Activated CD4-positive, alpha-beta T cell treated with anti-CD3 and anti-CD28 coated beads for 36 hours (primary cell): ENCODE measurements at regions not wholly inside any gene's neighbourhood (a gene's known extent, or its start where the extent isn't known, plus 50 kb on each side); places are given as distances from the start of the nearest gene placed in this dataset.
A peak's percentile ranks its signal among the peaks of the same experiment; 100 is the strongest.

ENCODE experiments used
- ATAC-seq: fragments of 200-7000 bp; cut with Tn5 transposase; one replicate; pipeline ENCODE4 v1.10.0; 2021; ENCODE audit warnings: mild to moderate bottlenecking, moderate library complexity
- CTCF ChIA-PET: fragments of 350-600 bp; sonication (Branson Sonifier 250); formaldehyde crosslinking; loops from one replicate; lab custom pipeline; 2021; ENCODE audit warnings: antibody characterized with exemption; lab: Charles Lee
- POLR2A ChIA-PET: fragments of 350-600 bp; sonication (Branson Sonifier 250); formaldehyde crosslinking; loops from one replicate; lab custom pipeline; 2021; ENCODE audit warnings: antibody characterized with exemption, inconsistent platforms; lab: Charles Lee
- DNase-seq: peaks from one replicate; pipeline ENCODE4 v3.0.0-alpha.2; 2020
- H3K27ac Mint-ChIP-seq: one replicate; pipeline ENCODE4 v1.8.0; 2021; ENCODE audit warnings: mixed read lengths
- H3K27me3 Mint-ChIP-seq: one replicate; pipeline ENCODE4 v1.8.0; 2021; ENCODE audit warnings: mixed read lengths
- H3K36me3 Mint-ChIP-seq: one replicate; pipeline ENCODE4 v1.8.0; 2021; ENCODE audit warnings: low read depth, mixed read lengths
- H3K4me1 Mint-ChIP-seq: one replicate; pipeline ENCODE4 v1.8.0; 2021; ENCODE audit warnings: mixed read lengths
- H3K4me3 Mint-ChIP-seq: one replicate; pipeline ENCODE4 v1.8.0; 2021; ENCODE audit warnings: mild to moderate bottlenecking, moderate library complexity, mixed read lengths
- H3K9me3 Mint-ChIP-seq: one replicate; pipeline ENCODE4 v1.8.0; 2021; ENCODE audit warnings: low read depth, mixed read lengths
- intact Hi-C, 2 experiments: fragments of 100-400 bp; cut with DNase I in 1 of 2; cut with micrococcal nuclease in 1 of 2; formaldehyde crosslinking; loops; one replicate each; pipeline versions ENCODE4 v1.14.2 to v1.15.1; 2022 to 2024; cut with DNase I, micrococcal nuclease

GRCh38 chr19:33902395-33902794 is 105.7 kb downstream of the KCTD15 start:
- ChIA-PET CTCF (no interaction called here), POLR2A (no interaction called here)
- peaks cover 14% of the 10 kb centered on the region for H3K9me3 Mint-ChIP-seq
- peaks cover 6% of the 10 kb centered on the region for H3K36me3 Mint-ChIP-seq
- H3K27me3 Mint-ChIP-seq = peaks cover 42% of the 10 kb centered on the region
- no peak for DNase-seq
- H3K4me1 Mint-ChIP-seq = peaks cover 5% of the 10 kb centered on the region
- no peak overlapping the region for H3K27ac Mint-ChIP-seq
- intact Hi-C loops = no loop called here
- no peak overlapping the region for H3K4me3 Mint-ChIP-seq
- no peak for ATAC-seq

DNA sequence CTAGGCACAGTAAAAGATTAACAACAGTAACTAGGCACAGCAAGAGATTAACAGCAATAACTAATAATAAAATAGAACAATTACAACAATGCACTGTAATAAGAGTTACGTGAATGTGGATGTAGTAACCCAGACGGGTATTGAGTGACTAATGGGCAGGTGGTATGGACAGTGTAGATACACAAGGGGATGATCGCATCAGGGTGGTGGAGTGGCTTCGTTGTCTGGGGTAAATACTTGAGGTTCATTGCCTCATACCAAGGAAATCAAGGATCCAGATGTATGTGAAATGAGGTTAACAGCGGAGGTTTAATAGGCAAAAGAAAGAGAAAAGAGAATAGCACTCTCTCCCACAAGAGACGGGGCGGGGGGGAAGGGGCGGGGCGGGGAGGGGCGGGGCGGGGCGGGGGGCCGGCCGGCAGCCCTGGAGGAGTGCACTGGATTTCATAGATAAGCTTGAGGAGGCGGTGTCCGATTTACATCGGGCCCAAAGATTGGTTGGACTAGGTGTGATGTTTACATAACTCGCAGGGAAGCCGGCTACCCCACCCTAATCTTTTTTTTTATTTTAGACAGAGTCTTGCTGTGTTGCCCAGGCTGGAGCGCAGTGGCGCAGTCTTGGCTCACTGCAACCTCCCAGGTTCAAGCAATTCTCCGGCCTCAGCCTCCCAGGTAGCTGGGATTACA is 106.3 kb downstream of the KCTD15 start:
- CTCF ChIA-PET = interaction anchor here (0.6 kb wide), 1 partner anchor 44 kb away, joined by 3 read pairs; no protein-coding TSS in a partner anchor

GRCh38 chr19:33903489-33903850 is 106.8 kb downstream of the KCTD15 start:
- H3K27me3 Mint-ChIP-seq = peaks cover 46% of the 10 kb centered on the region
- POLR2A ChIA-PET = no interaction called here
- ATAC-seq (no peak), DNase-seq (no peak)
- intact Hi-C loops = no loop called here
- peaks cover 5% of the 10 kb centered on the region for H3K4me1 Mint-ChIP-seq
- no peak overlapping the region for H3K27ac Mint-ChIP-seq
- CTCF ChIA-PET = interaction anchor here (0.6 kb wide), 1 partner anchor 45 kb away, joined by 3 read pairs; no protein-coding TSS in a partner anchor
- H3K9me3 Mint-ChIP-seq = peaks cover 8% of the 10 kb centered on the region
- peaks cover 1% of the 10 kb centered on the region for H3K36me3 Mint-ChIP-seq
- H3K4me3 Mint-ChIP-seq = no peak overlapping the region

More for the DNA sequence above, 106.3 kb downstream of the KCTD15 start:
- peaks cover 43% of the 10 kb centered on the region for H3K27me3 Mint-ChIP-seq
- peaks cover 6% of the 10 kb centered on the region for H3K36me3 Mint-ChIP-seq
- DNase-seq (no peak), ATAC-seq (no peak)
- intact Hi-C loops = no loop called here
- POLR2A ChIA-PET = no interaction called here
- peaks cover 5% of the 10 kb centered on the region for H3K4me1 Mint-ChIP-seq
- H3K4me3 Mint-ChIP-seq = no peak overlapping the region
- no peak overlapping the region for H3K27ac Mint-ChIP-seq
- peaks cover 12% of the 10 kb centered on the region for H3K9me3 Mint-ChIP-seq

- peaks cover 55% of the 10 kb centered on the region for H3K27me3 Mint-ChIP-seq
- ChIA-PET POLR2A (no interaction called here), CTCF (no interaction called here)
- H3K4me3 Mint-ChIP-seq = no peak overlapping the region
- ATAC-seq (no peak), DNase-seq (no peak)
- no peaks in the 10 kb centered on the region for H3K9me3 Mint-ChIP-seq
- H3K4me1 Mint-ChIP-seq = peaks cover 5% of the 10 kb centered on the region
- H3K27ac Mint-ChIP-seq = no peak overlapping the region
- intact Hi-C loops = no loop called here
- no peaks in the 10 kb centered on the region for H3K36me3 Mint-ChIP-seq
These were observed 108.0 kb downstream of the KCTD15 start for GRCh38 chr19:33904681-33905080.

DNA sequence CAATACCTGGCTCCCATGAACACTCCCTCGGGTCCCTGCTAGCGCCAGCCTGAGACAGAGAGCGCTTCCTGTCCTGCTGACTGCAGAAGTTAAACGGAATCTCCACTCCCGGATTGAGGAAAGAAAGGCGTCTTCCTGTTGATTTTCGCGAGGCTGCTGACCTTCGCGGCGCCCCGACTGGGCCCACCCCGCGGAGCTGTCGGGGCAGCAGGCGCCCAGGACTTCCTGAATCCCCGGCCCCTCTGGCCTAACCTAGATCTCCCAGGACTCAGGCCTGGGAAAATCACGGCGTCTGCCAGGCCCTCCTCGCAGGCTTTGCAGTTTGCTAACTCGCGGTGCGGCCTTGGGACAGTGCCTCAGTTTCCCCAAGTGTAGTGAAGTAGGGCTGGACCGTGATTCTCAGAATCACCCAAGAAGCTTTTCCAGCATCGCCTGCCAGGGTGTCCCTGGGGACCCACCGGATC is 108.8 kb downstream of the KCTD15 start:
- no peak overlapping the region for H3K27ac Mint-ChIP-seq
- intact Hi-C loops = no loop called here
- peaks cover 5% of the 10 kb centered on the region for H3K4me1 Mint-ChIP-seq
- DNase-seq = no peak
- POLR2A ChIA-PET = no interaction called here
- CTCF ChIA-PET = no interaction called here
- H3K27me3 Mint-ChIP-seq = peaks cover 52% of the 10 kb centered on the region
- no peaks in the 10 kb centered on the region for H3K36me3 Mint-ChIP-seq
- no peaks in the 10 kb centered on the region for H3K9me3 Mint-ChIP-seq
- peak overlapping the region; percentile 28 for H3K4me3 Mint-ChIP-seq
- no peak for ATAC-seq

DNA sequence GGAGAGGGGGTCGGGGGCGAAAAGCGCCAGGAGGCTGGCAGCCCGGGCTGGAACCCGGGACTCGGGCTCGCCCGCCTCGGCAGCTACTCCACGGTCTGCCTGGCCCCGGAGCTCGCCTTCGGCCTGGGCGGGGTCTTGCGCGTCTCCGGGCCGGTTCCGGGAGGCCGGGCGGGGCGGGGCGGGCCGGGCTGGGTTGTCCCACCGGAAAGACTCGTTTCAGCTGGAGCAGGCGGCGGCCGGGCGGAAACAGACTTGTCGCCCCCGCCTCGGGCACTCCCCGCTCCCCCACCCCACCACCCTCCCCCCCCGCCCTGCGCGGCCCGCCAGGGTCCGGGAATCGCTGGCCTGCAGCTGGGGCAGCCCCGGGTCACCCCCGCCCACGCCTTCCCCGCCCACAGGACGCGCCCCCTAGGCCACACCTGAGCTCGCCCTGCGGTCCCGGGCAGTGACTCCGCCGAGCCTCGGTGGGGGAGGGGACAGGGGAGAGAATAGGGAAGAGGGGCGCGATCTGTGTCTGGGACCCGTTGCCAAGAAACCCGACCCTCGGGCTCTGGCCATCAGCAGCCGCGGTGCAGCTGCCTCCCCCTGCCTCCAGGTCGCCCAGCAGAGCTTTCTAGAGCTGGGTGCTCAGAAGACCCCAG is 109.4 kb downstream of the KCTD15 start:
- no peaks in the 10 kb centered on the region for H3K36me3 Mint-ChIP-seq
- H3K9me3 Mint-ChIP-seq = no peaks in the 10 kb centered on the region
- no peak overlapping the region for H3K4me3 Mint-ChIP-seq
- ATAC-seq (no peak), DNase-seq (peak; percentile 29)
- peaks cover 50% of the 10 kb centered on the region for H3K27me3 Mint-ChIP-seq
- intact Hi-C loops = no loop called here
- peaks cover 5% of the 10 kb centered on the region for H3K4me1 Mint-ChIP-seq
- no peak overlapping the region for H3K27ac Mint-ChIP-seq
- POLR2A ChIA-PET = no interaction called here
- CTCF ChIA-PET = no interaction called here

DNA sequence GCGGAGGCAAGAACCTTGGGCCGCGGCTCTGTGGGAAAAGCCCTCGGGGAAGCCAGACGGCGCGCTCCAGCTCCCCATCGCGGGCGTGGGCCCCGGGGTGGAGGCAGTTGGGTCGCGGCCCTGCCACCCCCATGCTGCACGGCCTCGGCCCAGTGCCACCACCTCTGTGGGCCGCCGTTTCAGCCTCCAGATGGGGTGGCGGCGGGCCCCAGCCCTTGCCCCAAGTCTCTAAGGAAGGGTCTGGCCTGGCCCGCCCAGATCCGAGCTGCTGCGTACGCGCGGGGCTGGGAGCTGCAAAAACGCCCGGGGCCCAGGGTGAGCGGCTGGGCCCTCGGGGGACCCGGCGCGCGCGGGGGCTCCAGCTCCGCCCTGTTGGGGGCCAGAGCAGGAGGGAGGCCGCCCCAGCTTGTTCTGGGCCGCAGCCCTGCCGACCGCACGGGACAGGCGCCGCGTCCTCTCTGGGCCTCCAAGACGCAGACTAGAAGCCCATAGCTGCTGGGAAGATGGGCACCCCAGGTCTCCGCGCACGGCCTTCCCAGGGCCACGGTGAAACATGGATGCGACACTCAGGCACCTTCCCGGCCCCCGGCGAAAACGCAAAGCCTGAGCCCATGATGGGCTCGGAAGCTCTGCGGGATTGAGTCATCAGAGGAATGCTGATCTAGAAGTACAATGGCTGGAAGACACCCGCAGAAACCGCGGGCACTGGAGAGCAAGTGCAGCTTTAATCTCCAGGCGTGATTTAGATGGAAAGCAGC is 110.1 kb downstream of the KCTD15 start:
- intact Hi-C loops = no loop called here
- H3K27me3 Mint-ChIP-seq = peaks cover 47% of the 10 kb centered on the region
- POLR2A ChIA-PET = no interaction called here
- no peaks in the 10 kb centered on the region for H3K36me3 Mint-ChIP-seq
- no peak for ATAC-seq
- no peaks in the 10 kb centered on the region for H3K9me3 Mint-ChIP-seq
- CTCF ChIA-PET = no interaction called here
- H3K4me3 Mint-ChIP-seq = no peak overlapping the region
- H3K4me1 Mint-ChIP-seq = peaks cover 5% of the 10 kb centered on the region
- DNase-seq = no peak
- H3K27ac Mint-ChIP-seq = no peak overlapping the region

GRCh38 chr19:33910922-33911321 is 114.3 kb downstream of the KCTD15 start:
- Mint-ChIP-seq H3K4me3 (no peak overlapping the region), H3K27ac (no peak overlapping the region), H3K9me3 (no peaks in the 10 kb centered on the region), H3K27me3 (peaks cover 34% of the 10 kb centered on the region), H3K36me3 (no peaks in the 10 kb centered on the region), H3K4me1 (no peaks in the 10 kb centered on the region)
- ChIA-PET POLR2A (no interaction called here), CTCF (no interaction called here)
- ATAC-seq = no peak
- no peak for DNase-seq
- intact Hi-C loops = no loop called here

GRCh38 chr19:33914599-33914998 is 117.9 kb downstream of the KCTD15 start:
- Mint-ChIP-seq H3K27ac (no peak overlapping the region), H3K36me3 (no peaks in the 10 kb centered on the region), H3K4me3 (no peak overlapping the region), H3K4me1 (no peaks in the 10 kb centered on the region), H3K9me3 (peaks cover 4% of the 10 kb centered on the region), H3K27me3 (peaks cover 26% of the 10 kb centered on the region)
- ChIA-PET POLR2A (no interaction called here), CTCF (no interaction called here)
- intact Hi-C loops = no loop called here
- ATAC-seq = no peak
- no peak for DNase-seq

- no peaks in the 10 kb centered on the region for H3K4me1 Mint-ChIP-seq
- H3K4me3 Mint-ChIP-seq = no peak overlapping the region
- CTCF ChIA-PET = no interaction called here
- no peak overlapping the region for H3K27ac Mint-ChIP-seq
- H3K27me3 Mint-ChIP-seq = peaks cover 27% of the 10 kb centered on the region
- ATAC-seq (no peak), DNase-seq (no peak)
- peaks cover 4% of the 10 kb centered on the region for H3K9me3 Mint-ChIP-seq
- POLR2A ChIA-PET = no interaction called here
- H3K36me3 Mint-ChIP-seq = no peaks in the 10 kb centered on the region
- intact Hi-C loops = no loop called here
These were observed 120.1 kb downstream of the KCTD15 start for GRCh38 chr19:33916792-33917191.

GRCh38 chr19:33919291-33919690 is 122.6 kb downstream of the KCTD15 start:
- Mint-ChIP-seq H3K4me3 (no peak overlapping the region), H3K36me3 (no peaks in the 10 kb centered on the region), H3K9me3 (peaks cover 6% of the 10 kb centered on the region), H3K27me3 (peaks cover 22% of the 10 kb centered on the region), H3K4me1 (no peaks in the 10 kb centered on the region), H3K27ac (no peak overlapping the region)
- ATAC-seq (no peak), DNase-seq (no peak)
- intact Hi-C loops = no loop called here
- ChIA-PET POLR2A (no interaction called here), CTCF (no interaction called here)

- CTCF ChIA-PET = no interaction called here
These were observed 124.5 kb downstream of the KCTD15 start for GRCh38 chr19:33921165-33921564.

More at GRCh38 chr19:33921165-33921564, 124.5 kb downstream of the KCTD15 start:
- Mint-ChIP-seq H3K27me3 (peaks cover 17% of the 10 kb centered on the region), H3K9me3 (peaks cover 6% of the 10 kb centered on the region), H3K4me1 (no peaks in the 10 kb centered on the region), H3K27ac (no peak overlapping the region), H3K36me3 (no peaks in the 10 kb centered on the region), H3K4me3 (no peak overlapping the region)
- DNase-seq (no peak), ATAC-seq (no peak)
- POLR2A ChIA-PET = no interaction called here
- intact Hi-C loops = no loop called here
